Activated CD4-positive, CD25-positive, alpha-beta regulatory T cell treated with anti-CD3 and anti-CD28 coated beads, Interleukin-2, amount 50 U/mL, for 16 hours (primary cell): ENCODE measurements at regions not wholly inside any gene's neighbourhood (a gene's known extent, or its start where the extent isn't known, plus 50 kb on each side); places are given as distances from the start of the nearest gene placed in this dataset.
"Not testable (repeated sequence)": the region's sequence is repeated elsewhere in the genome, so short reads cannot be mapped to it uniquely, and the experiment has no call there.

ENCODE experiments used
- DNase-seq: peaks from one replicate; pipeline ENCODE4 v3.0.0-alpha.2; 2020; ENCODE audit warnings: low read depth, low spot score

DNA sequence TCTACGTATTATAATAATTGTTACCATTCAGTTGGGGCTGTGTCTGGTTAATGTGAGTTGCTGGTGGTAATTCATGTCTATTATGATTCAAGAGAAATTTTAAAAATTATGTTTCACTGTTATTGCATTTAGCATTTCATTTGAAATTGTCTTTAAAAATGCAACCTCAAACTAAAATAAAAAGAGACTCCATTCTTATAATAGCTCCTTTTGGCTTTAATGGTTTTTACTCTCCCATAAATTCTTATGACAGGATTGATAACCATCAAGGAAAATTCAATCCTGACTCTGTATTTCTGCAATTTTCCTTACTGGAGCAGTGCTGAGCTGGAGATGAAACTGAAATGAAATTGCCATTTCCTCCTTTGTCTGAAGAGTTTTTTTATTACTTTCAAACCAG, 262.7 kb downstream of the REEP3 start:
- no peak for DNase-seq

DNA sequence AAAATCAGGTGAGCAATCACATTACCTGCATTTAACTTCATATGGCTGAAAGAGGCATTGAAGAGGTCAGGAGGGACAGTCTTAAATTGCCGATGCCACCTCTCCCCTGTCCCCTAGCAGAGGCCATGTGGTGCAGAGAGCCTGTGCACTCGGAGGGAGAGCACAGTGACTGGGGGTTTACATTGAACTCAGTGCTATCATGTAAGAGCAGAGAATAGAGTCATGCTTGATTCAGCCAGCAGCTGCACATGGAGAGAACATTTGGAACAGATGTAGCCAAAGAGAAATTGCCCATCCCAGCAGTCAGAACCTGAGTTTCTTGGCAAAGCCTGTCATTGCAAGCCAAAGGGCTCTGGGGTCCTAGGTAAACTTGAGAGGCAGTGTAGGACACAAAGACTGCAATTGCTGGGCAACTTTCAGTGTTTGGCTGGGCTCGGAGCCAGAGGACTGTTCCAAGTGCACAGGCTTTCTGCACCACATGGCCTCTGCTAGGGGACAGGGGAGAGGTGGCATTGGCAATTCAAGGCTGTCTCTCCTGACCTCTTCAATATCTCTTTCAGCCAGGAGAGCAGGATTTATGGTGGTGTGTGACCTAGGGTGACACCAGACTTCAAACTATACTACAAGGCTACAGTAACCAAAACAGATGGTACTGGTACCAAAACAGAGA, 267.1 kb downstream of the REEP3 start:
- DNase-seq: no peak

DNA sequence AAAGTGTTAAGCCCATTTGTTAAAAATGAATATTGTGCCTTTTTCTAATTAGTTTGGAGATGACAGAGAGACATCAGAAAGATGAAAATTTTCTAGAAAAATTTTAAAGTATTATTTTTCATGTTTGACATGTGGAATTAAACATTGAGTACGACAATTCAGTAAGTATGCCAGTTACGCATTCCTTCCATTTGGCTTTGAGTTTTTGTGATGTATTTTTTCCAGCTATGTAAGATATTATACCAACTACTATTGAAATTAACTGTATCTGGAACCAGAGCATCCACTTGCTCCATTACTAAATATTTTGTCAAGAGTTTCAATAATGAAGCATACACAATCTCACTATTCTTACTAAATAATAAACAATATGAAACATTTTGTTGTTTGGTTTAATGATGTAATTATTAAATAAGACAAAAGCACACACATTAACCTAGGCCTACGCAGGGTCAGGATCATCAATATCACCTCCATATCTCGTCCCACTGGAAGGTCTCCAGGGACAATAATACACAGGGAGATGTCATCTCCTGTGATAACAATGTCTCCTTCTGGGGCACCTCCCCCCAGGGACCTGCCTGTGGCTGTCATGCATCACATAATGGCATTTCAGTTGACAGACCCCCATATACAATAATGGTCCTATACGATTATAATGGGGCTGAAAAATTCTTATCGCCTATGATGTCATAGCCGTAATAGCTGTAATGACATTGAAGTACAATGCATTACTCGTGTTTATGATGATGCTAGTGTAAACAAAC, 274.1 kb downstream of the REEP3 start:
- no peak for DNase-seq

DNA sequence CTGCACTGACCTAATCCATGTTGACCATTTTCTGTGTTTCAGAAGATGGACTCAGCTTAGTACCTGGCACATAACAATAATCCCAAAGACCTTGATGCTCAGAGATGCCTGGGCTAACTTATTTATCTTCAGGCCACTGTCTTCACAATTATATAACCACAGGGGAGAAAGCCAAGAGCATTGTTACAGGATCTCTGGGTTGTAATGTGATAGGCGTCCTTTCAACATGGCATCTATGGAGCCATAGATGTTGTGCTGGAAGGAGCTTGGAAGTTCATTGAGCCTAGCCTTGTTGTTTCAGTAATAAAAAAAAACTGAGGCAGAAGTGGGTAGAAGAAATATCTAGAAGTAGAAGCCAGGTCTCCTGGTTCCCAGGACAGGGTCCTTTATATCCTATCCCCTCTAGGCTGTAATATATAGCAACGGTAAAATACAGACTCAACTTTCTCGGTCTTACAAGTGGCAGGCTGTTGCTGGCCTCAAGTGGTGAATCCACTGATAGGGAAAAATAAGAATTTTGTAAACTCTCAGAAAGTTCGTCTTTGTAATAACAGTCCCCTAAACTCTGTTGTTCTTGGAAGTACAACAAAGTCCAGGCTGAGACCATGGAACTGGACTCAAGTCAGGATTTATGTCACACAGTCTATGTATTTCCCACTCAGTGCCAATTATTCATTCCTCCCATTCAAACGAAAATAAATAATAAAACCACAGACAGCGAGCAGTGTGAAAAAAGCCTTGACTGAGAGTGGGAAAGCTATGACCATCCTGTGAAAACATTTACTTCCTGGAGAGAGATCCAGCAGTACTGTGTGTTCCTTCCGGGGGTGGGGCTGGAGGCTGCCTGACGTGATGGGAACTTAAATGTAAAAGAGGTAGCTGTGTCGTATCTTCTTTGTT, 277.6 kb downstream of the REEP3 start:
- no peak for DNase-seq

DNA sequence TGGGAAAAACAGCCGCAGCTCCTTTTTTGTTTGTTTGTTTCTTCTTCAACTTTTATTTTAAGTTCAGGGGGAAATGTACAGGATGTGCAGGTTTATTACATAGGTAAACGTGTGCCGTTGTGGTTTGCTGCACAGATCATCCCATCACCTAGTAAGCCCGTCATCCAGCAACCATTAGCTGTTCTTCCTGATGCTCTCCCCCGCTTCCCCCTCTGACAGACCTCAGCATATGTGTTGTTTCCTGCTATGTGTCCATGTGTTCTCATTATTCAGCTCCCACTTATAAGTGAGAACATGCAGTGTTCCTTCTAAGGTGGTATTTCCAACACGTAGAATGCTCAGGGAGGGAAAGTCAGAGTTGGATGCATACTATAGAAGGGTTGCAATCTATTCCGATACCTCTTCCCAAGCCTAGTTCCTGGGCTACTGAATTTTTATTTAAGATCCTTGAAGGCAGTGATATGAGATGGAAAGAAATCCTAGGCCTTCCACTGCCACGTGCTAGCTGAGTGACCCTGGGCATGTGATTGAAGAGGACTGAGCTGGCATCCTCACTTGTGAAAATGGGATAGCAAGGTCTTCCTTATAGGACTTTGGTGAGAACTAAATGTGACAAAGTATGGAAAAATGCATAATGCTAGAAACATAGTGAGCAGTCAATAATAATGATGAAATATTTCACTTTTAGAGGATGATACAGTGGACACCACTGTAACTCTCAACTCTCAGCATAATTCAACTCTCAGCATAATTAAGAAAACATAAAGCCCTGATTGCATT, 278.5 kb downstream of the REEP3 start:
- no peak for DNase-seq

DNA sequence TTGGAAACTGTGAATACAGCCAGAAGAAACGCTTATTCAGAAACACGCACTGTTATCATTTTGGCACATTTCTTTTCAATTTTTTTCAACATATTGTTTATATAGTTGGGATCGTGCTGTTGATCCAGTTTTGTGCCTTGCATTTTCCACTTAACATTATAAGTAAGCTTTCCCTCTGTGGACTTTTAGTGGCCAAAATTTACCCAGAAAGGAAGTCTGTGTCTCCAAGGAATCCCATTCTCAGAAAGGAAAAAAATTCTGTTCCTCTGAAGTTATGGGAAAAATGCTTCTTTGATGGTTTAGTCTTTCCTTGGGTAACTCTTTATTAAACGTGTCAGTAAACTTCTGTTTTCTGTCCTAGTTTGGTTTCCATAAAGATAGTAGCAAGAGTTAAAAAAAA, 280.0 kb downstream of the REEP3 start:
- DNase-seq: no peak

DNA sequence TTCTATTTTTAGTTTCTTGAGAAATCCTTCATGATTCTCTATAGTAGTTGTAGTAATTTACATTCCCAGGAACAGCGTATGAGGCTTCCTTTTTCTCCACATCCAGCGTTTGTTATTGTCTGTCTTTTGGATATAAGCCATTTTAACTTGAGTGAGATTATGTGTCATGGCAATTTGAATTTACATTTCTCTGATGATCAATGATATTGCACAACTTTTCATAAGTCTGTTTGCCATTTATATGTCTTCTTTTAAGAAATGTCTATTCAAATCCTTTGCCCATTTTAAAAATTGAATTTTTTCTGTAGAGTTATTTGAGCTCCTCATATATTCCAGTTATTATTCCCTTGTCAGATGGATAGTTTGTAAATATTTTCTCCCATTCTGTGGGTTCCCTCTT, 285.1 kb downstream of the REEP3 start:
- DNase-seq: no peak

DNA sequence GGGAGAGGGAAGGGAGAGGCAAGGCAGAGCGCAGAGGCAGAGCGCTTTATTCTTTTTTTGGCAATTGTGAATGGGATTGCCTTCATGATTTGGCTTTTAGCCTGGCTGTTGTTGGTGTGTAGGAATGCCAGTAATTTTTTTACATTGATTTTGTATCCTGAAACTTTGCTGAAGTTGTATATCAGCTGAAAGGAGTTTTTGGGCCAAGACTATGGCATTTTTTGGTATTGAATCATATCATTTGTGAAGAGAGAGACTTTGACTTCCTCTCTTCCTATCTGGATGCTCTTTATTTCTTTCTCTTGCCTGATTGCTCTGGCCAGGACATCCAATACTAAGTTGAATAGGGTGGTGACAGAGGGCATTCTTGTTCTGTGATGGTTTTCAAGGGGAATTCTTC, 291.3 kb downstream of the REEP3 start:
- DNase-seq: no peak

DNA sequence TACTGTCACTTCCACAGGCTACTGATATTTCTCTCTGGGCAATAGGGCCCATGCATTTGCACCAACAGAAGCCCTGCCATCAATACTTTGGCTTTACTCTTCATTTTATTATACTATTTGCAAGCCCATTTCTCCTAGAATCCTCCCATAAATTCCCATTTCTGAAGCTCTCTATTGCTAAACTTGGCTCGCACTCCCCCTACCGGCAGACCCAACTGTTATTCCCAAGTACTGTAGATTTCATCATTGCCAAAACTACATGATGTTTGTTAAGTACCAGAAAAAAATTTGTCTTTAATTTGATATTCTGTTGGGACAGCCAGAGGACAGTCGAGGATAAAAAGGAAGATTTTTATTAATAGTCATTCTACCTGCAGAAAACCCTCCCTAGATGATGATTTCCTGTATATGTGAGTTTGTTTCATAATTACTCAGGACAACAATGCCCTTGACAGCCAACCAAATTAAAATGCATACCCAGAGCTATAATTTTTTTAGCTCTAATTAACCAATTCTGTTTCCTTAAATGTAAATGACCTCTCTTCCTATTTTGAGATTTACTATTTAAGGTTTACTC, 298.6 kb downstream of the REEP3 start:
- no peak for DNase-seq

DNA sequence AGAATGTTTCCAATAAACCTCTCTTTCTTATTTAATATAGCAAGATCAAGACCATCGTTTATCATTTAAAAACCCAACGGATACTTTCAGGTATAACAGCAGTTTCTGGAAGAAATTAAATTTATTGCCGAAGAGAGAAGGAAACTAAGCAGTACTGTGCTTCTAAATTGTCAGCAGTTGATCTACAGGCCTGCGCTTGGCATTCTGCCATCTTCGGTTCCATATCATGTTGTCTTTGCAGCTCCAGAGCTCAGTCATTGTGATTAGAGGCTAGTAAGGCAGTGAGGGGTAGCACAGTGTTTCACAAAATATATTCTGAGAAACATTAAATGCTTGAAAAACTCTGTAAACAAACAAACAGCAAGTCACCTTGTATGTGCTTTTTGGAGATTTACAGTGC, 301.3 kb downstream of the REEP3 start:
- no peak for DNase-seq

DNA sequence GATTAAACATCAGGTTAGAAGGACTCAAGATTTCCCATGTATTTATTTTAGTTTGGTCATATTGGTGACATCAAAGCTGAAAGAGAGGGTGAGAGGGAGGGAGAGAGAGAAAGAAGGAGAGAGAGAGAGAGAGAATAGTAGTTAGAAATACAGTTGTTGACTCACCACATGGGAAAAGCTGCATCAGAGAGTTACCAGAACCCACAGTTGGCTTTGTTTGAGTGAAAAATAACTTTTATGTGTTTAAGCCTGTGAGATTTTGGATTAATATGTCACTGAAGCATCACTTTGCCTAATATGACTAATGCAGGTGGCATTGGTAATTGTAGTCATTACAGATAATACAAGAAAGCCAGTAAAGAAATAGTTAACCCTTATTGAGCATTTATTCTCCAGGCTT, 303.9 kb downstream of the REEP3 start:
- no peak for DNase-seq

DNA sequence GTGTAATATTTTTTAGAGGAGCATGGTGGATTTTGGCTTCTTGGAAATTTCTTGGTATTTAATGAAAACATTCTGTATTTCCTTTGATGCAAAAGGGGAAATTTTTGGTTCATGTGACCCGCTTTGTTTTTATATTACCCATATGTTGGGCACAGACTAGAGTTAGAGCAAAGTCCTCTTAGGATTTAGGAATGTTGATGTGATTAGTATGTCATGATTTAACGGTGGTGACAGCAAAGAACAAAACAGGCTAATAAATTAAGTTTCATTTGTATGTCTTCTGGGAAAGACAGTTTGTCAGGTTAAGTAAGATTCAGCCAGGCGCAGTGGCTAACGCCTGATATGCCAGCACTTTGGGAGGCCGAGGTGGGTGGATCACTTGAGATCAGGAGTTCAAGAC, 304.6 kb downstream of the REEP3 start:
- no peak for DNase-seq

DNA sequence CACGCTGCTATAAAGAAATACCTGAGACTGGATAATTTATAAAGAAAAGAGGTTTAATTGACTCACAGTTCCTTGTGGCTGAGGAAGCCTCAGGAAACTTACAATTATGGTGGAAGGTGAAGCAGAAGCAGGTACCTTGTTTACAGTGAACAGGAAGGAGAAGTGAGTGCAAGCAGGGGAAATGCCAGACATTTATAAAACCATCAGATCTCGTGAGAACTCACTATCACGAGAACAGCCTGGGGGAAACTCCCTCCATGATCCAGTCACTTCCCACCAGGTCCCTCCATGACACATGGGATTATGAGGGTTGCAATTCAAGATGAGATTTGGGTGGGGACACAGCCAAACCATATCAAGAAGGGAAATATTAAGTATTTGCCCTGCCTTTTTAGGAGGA, 305.8 kb downstream of the REEP3 start:
- not testable (repeated sequence) for DNase-seq

DNA sequence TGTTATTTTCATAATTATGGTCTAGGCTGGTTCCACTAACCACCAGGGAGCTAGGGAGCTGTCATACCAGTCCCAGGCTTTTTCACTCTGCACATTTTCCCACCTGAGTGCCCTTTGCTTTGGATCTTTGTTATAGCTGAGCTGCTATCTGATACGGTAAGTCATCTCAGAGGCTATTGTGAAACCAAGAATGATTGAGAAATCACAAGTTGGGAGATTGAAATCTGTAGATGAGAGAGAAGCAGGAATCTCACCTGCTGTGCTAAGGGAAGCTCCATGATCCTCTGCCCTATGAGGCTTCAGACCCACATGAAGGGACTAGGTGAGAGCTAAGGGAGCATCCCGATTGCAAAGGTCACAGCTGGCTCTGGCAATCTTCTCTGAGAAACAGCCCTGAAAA, 307.8 kb downstream of the REEP3 start:
- DNase-seq: no peak

DNA sequence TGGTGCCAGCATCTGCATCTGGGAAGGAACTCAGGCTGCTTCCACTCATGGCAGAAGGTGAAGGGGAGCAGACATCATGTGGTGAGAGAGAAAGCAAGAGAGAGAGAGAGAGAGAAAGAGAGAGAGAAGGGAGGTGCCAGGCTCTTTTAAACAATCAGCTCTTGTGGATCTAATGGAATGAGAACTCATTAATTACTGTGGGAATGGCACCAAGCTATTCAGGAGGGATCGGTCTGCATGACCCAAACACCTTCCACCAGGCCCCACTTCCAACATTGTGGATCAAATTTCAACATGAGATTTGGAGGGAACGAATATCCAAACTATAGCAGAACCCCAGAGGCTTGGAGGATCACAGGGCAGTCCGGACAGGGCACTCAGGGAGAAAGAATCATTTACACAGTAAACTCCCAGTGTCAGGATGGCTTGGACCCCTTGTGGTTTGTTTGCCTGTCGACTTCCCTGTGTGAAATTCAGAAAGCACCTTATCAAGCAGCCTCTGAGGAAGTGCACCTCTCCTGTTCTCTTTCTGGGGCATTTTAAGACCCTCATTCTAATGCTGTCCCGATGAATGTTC, 308.5 kb downstream of the REEP3 start:
- DNase-seq: no peak

DNA sequence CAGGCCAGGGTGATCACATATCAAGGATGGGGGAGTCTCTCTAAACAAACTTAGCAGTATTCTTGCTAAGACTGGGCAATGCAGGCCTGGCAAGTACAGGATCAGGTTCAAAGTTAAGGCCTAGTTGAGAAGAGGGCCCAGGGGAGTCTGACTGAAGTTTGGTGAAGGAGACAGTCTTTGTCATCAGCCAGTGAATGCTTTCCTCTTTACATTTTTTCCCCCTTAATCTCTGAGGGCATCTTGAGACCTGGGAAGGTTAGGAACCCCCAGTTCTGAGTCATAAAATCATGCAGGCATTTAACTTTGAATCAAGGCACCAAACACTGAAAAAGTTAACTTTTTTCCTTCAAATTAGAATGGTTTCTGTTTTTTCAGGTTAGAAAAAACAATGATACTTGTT, 311.5 kb downstream of the REEP3 start:
- DNase-seq: no peak

DNA sequence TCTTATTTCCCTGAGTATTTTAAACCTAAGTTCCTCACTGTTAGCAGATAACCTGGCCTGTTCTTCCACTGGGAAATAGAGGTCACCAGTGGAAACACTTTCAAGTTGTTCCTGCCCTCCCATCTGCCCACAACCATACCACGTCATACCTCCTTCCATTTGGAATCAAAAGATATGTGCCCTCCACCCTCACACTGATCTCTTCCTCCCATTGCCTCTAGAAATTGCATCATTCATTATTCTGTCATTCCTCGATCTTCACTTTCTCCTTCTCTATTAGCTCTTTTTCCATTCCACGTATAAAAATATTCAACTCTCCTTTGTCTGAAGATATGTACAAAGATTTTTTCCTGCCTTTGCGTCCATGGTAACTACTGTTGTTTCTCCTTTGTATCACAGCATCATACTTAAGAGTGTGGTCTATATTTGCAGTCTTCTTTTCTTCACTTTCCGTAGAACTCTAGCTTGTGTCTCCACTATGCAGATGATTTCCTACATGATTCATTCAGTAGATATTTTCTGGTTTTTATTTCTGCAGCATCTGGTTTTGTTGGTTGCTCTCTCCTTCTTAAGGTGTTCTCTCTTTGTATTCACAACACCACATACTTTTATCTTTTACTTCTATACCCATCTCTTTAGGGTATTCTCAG, 312.3 kb downstream of the REEP3 start:
- DNase-seq: no peak

DNA sequence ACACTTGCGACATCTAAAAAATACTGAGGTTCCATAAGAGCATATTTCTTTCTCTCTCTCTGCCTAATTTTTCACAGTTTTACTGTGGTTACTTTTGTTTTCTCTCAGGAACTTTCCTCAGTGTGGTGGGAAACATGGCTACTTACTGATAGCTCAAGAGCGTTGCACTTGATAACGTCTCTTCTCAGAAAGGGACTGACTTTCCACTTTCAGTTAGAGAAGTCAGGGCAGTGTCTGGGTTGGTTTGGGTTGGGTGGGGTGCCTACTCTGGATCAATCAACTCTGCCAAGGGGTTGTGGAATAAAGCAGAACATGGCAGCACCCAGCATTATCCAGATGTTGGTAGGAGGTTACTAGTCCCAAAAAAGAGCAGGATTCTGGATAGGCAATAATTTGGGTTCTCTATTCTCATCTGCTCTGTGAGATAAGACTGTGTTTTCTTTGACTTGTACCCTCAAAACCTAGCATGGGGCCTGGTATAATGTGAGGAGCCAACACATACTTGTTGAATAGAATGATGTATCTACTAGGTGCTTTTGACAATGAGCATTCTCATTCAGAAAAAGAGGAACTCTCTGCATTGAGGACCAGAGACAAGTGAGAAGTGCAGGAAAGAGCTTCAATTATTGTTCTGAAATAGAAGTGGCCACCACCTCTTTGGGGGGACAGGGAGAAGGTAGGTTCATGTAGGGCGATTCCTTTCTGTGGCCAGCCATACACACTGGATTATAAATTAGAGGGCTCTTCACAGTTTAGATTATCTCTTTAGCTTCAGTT, 315.7 kb downstream of the REEP3 start:
- DNase-seq: no peak

DNA sequence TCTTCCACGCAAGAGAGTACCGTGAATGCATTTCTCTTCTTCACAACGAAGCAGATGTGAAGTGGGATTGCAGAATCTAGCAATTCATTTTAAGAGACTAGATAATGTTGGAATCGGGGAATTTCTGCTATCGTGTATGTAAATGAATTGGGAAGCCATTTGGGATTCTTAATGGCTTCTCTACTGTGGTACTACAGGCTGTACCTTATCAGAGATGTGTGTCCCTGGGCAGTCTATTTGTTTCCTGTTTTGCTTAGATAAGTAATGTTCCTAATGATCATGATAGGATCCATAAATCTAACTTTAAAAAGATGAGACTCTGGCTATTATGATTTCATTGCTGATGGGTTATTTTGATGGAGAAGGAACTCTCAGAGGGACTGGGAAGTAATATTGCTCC, 320.6 kb downstream of the REEP3 start:
- DNase-seq: no peak

DNA sequence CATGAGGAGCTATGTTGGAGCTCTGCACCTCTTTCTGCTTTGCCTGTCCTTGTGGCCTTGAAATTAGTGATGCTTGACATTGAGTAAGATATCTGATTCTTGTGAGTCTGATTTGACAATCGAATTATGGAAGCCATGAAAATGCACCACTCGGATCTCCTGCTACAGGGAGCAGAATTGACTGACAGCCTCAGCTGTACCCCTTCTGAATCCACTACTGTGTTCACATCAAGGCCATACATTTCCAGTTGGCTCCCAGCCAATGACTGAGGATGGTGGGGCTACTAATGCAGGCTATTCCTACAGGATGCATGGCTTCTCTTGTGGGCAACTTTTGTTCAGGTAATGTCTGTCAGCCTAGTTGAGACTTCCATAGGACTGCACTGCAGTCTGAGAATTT, 321.9 kb downstream of the REEP3 start:
- DNase-seq: no peak
